GM12878 (cell line): ENCODE measurements at regions not wholly inside any gene's neighbourhood (a gene's known extent, or its start where the extent isn't known, plus 50 kb on each side); places are given as distances from the start of the nearest gene placed in this dataset.

Experiments
- CHD2 ChIP-seq: IDR thresholded peaks from 2 replicates; pipeline ENCODE4 v1.6.1; 2011; ENCODE audit warnings: low read depth, low read length, improper control_type of control experiment, borderline replicate concordance
- CTCF ChIP-seq, 3 experiments: IDR thresholded peaks in 2 of 3; conservative IDR thresholded peaks in 1 of 3; 2 replicates each; pipeline ENCODE4 v1.5.1; 2011; ENCODE audit warnings: low read depth in 3 of 3, low read length in 3 of 3, mild to moderate bottlenecking in 3 of 3, control low read depth in 2 of 3, moderate library complexity in 2 of 3, inconsistent platforms in 1 of 3, mixed read lengths in 1 of 3; ENCODE audit not compliant: control insufficient read depth in 2 of 3, insufficient read depth in 1 of 3; ENCODE audit errors: extremely low read depth in 1 of 3
- GABPA ChIP-seq: IDR thresholded peaks from 2 replicates; pipeline ENCODE4 v1.6.1; 2014; ENCODE audit warnings: antibody characterized with exemption, low read depth, mild to moderate bottlenecking, inconsistent platforms
- HCFC1 ChIP-seq: fragments of 150-350 bp; IDR thresholded peaks from 2 replicates; pipeline ENCODE4 v1.6.1; 2014; ENCODE audit warnings: low read length
- SPI1 ChIP-seq: IDR thresholded peaks from 2 replicates; pipeline ENCODE4 v1.6.1; 2011; ENCODE audit warnings: low read depth, mild to moderate bottlenecking, low read length, moderate library complexity, borderline replicate concordance; ENCODE audit not compliant: insufficient read depth

- no peak for TF ChIP-seq CHD2
- TF ChIP-seq GABPA = no peak
- TF ChIP-seq CTCF (IDR thresholded peaks at IDR 0.05 in 2 of 3, conservative IDR thresholded peaks at IDR 0.05 in 1 of 3; ENCODE audit: control insufficient read depth in 2 of 3, extremely low read depth in 1 of 3, insufficient read depth in 1 of 3, low read depth in 3 of 3, low read length in 3 of 3) = no peak
- TF ChIP-seq HCFC1 = no peak
- TF ChIP-seq SPI1 = no peak
These were observed 283.6 kb downstream of the QKI start for GRCh38 chr6:163698086-163698485.
